ENCODE measurements at regions not wholly inside any gene's neighbourhood (a gene's known extent, or its start where the extent isn't known, plus 50 kb on each side); places are given as distances from the start of the nearest gene placed in this dataset.

DNA sequence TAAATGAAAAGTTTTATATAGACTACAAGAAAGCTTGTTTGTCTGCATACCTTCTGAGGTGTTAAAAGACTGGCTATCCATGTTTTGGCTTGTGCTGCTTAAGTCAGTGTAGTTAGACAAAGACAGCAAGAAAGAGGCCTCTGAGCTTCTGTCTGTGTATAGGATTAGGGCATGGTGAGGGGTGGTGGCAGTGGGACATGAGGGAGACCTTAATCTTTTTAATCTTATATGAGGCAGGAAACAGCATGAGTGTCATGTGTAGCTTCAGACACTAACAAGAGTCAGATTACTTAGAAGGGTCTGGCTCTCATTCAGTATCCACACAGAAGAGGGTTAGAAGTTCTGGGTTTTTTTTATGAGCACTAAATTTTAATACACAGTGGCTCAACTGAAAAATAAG is 213.3 kb downstream of the GABRG1 start:
- DNase-seq: no peak
- Mint-ChIP-seq H3K27me3 (ENCODE audit: insufficient read depth) (no peaks in the 10 kb centered on the region), H3K4me1 (ENCODE audit: low read depth) (no peaks in the 10 kb centered on the region), H3K9me3 (peaks cover 36% of the 10 kb centered on the region), H3K27ac (no peak overlapping the region), H3K36me3 (ENCODE audit: low read depth) (no peaks in the 10 kb centered on the region), H3K4me3 (no peak overlapping the region)
- TF ChIP-seq, protein P1, sequence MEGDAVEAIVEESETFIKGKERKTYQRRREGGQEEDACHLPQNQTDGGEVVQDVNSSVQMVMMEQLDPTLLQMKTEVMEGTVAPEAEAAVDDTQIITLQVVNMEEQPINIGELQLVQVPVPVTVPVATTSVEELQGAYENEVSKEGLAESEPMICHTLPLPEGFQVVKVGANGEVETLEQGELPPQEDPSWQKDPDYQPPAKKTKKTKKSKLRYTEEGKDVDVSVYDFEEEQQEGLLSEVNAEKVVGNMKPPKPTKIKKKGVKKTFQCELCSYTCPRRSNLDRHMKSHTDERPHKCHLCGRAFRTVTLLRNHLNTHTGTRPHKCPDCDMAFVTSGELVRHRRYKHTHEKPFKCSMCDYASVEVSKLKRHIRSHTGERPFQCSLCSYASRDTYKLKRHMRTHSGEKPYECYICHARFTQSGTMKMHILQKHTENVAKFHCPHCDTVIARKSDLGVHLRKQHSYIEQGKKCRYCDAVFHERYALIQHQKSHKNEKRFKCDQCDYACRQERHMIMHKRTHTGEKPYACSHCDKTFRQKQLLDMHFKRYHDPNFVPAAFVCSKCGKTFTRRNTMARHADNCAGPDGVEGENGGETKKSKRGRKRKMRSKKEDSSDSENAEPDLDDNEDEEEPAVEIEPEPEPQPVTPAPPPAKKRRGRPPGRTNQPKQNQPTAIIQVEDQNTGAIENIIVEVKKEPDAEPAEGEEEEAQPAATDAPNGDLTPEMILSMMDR (IDR thresholded peaks at IDR 0.05): no peak

DNA sequence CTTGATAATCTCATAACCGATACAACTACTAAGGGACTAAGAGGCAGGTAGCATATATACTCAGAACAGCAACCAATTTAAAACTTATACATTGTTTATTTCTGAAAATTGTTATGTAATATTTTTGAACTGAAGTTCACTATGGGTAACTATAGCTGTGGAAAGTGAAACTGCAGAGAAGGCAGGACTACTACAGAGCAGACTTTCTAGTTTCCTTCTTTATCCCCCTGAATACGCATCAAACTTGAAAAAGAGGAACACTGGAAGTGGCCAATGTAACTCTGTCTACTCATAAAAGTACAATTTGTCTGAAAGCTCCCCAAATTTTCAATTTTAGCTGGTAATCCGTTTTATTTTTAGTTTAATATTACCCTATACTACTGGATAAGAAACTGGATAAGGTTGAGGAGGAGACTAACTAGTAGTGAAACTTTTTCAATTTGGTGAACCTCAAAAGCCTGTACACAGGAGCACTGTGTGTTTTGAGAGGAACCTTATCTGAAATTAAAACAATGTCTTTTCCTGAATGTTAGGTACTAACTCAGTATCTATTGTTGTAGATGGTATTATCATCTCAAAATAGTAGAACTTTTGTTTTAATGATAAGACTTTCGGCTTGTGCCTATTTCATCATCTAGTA is 225.8 kb downstream of the GABRG1 start:
- no peak for DNase-seq
- Mint-ChIP-seq H3K4me1 (ENCODE audit: low read depth) (no peaks in the 10 kb centered on the region), H3K36me3 (ENCODE audit: low read depth) (no peaks in the 10 kb centered on the region), H3K27me3 (ENCODE audit: insufficient read depth) (no peaks in the 10 kb centered on the region), H3K27ac (no peak overlapping the region), H3K9me3 (peaks cover 30% of the 10 kb centered on the region), H3K4me3 (no peak overlapping the region)
- TF ChIP-seq, protein P1 (IDR thresholded peaks at IDR 0.05): no peak

DNA sequence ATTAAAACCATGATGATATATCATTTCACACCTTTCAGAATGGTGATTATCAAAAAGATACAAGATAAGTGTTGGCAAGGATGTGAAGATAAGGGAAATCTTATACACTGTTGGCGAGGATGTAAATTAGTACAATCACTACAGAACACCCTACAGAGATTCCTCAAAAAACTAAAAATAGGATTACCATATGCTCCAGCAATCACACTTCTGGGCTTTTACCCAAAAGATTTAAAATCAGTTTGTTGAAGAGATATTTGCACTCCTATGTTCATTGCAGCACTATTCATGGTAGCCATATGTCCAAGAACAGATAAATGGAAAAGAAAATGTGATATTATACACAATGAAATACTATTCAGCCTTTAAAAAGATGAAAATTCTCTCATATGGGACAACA is 240.4 kb downstream of the GABRG1 start:
- H3K4me1 Mint-ChIP-seq (ENCODE audit: low read depth): no peaks in the 10 kb centered on the region
- no peaks in the 10 kb centered on the region; the same call in 1 of the 2 replicates for H3K27me3 Mint-ChIP-seq (ENCODE audit: insufficient read depth)
- H3K4me3 Mint-ChIP-seq: no peak overlapping the region
- TF ChIP-seq, protein P1 (IDR thresholded peaks at IDR 0.05): no peak
- no peaks in the 10 kb centered on the region for H3K36me3 Mint-ChIP-seq (ENCODE audit: low read depth)
- H3K9me3 Mint-ChIP-seq: peaks cover 39% of the 10 kb centered on the region
- no peak for DNase-seq
- no peak overlapping the region for H3K27ac Mint-ChIP-seq

DNA sequence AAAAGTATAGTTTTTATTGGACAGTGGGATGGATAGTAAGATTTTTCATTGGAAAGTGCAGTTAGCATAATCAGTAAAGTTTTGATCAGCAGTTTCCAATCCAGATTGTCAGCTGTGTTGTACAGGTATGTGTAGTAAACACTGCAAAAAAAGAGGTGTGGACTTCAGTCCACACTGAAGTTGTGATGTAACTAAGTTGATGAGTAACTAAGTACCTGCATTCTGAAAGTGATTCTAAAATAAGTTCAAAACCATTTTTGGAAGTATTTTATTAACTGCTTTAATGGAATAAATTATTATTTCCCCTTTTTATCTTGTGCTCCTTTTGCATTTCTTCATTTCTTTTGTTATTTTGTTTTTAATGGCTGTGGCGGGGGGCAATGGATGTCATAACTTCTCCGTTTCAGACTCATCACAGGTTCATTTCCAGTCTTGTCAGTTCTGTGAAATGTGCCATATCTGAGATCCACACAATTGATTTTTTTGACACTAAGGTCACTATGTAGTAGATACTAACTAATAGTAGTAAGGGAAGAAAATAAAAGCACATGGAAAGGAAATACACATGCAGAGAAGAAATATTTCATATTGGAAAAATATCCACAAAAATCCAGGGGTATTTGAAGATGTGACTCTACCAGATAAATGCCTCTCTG is 247.5 kb downstream of the GABRG1 start:
- no peak overlapping the region for H3K27ac Mint-ChIP-seq
- TF ChIP-seq, protein P1 (IDR thresholded peaks at IDR 0.05): no peak
- H3K4me3 Mint-ChIP-seq: no peak overlapping the region
- H3K36me3 Mint-ChIP-seq (ENCODE audit: low read depth): no peaks in the 10 kb centered on the region
- no peak for DNase-seq
- H3K4me1 Mint-ChIP-seq (ENCODE audit: low read depth): no peaks in the 10 kb centered on the region
- H3K9me3 Mint-ChIP-seq: peaks cover 15% of the 10 kb centered on the region
- no peaks in the 10 kb centered on the region for H3K27me3 Mint-ChIP-seq (ENCODE audit: insufficient read depth)

DNA sequence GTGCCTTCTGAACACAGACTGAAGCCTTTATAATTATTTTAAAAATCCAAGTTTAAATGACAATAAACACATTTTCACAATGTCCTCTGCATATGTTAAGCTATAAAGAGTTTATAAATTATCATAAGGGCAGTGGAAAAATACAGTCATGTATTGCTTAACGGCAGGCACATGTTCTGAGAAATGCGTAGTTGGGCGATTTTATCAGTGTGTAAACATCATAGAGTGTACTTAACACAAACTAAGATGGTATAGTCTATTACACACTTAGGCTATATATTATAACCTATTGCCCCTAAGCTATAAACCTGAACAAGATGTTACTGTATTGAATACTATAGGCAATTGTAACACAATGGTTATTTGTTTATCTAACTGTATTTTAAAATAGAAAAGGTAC is 254.7 kb downstream of the GABRG1 start:
- no peaks in the 10 kb centered on the region; the same call in 1 of the 2 replicates for H3K27me3 Mint-ChIP-seq (ENCODE audit: insufficient read depth)
- no peak overlapping the region for H3K4me3 Mint-ChIP-seq
- H3K4me1 Mint-ChIP-seq (ENCODE audit: low read depth): no peaks in the 10 kb centered on the region
- H3K27ac Mint-ChIP-seq: no peak overlapping the region
- TF ChIP-seq, protein P1 (IDR thresholded peaks at IDR 0.05): no peak
- peaks cover 15% of the 10 kb centered on the region for H3K9me3 Mint-ChIP-seq
- no peaks in the 10 kb centered on the region; the same call in 1 of the 2 replicates for H3K36me3 Mint-ChIP-seq (ENCODE audit: low read depth)
- DNase-seq: no peak

All from HFFc6 (cell line).